RWPE2 (cell line): ENCODE measurements at regions not wholly inside any gene's neighbourhood (a gene's known extent, or its start where the extent isn't known, plus 50 kb on each side); places are given as distances from the start of the nearest gene placed in this dataset.

Source experiments
- ATAC-seq: fragments of 200-7000 bp; cut with Tn5 transposase; 3 replicates; pipeline ENCODE4 v1.9.1; 2021; ENCODE audit warnings: low read depth
- DNase-seq: peaks from one replicate; pipeline ENCODE4 v3.0.0-alpha.2; 2020; ENCODE audit warnings: low spot score
- H3K27ac ChIP-seq: fragments of 450-650 bp; 2 replicates; pipeline ENCODE4 v1.5.1; 2017; ENCODE audit warnings: mild to moderate bottlenecking; ENCODE audit not compliant: poor library complexity, severe bottlenecking
- H3K27me3 ChIP-seq: fragments of 250-450 bp; sonication (Bioruptor Pico); 2 replicates; pipeline ENCODE4 v1.5.1; 2021; ENCODE audit warnings: mild to moderate bottlenecking, moderate library complexity; ENCODE audit not compliant: insufficient read depth, poor library complexity, severe bottlenecking
- H3K36me3 ChIP-seq: fragments of 250-450 bp; sonication (Bioruptor Pico); 2 replicates; pipeline ENCODE4 v1.5.1; 2020; ENCODE audit warnings: low read depth, mild to moderate bottlenecking, moderate library complexity
- H3K4me1 ChIP-seq: fragments of 250-450 bp; sonication (Bioruptor Pico); 2 replicates; pipeline ENCODE4 v1.5.1; 2021; ENCODE audit warnings: mild to moderate bottlenecking, moderate library complexity; ENCODE audit not compliant: insufficient read depth, poor library complexity, severe bottlenecking
- H3K4me3 ChIP-seq: fragments of 250-450 bp; sonication (Bioruptor Pico); 2 replicates; pipeline ENCODE4 v1.5.1; 2021; ENCODE audit warnings: mild to moderate bottlenecking, moderate library complexity; ENCODE audit not compliant: severe bottlenecking
- H3K9me3 ChIP-seq: fragments of 250-450 bp; sonication (Bioruptor Pico); 2 replicates; pipeline ENCODE4 v1.5.1; 2021; ENCODE audit warnings: mild to moderate bottlenecking, moderate library complexity; ENCODE audit not compliant: severe bottlenecking
- TF ChIP-seq, protein P1 (sequence below): fragments of 450-650 bp; IDR thresholded peaks from one replicate; pipeline ENCODE4 v1.5.1; 2017; ENCODE audit warnings: mild to moderate bottlenecking, moderate library complexity; ENCODE audit not compliant: poor library complexity, severe bottlenecking

GRCh38 chrX:39293203-39293602 is 491.9 kb downstream of the MID1IP1 start:
- TF ChIP-seq, protein P1, sequence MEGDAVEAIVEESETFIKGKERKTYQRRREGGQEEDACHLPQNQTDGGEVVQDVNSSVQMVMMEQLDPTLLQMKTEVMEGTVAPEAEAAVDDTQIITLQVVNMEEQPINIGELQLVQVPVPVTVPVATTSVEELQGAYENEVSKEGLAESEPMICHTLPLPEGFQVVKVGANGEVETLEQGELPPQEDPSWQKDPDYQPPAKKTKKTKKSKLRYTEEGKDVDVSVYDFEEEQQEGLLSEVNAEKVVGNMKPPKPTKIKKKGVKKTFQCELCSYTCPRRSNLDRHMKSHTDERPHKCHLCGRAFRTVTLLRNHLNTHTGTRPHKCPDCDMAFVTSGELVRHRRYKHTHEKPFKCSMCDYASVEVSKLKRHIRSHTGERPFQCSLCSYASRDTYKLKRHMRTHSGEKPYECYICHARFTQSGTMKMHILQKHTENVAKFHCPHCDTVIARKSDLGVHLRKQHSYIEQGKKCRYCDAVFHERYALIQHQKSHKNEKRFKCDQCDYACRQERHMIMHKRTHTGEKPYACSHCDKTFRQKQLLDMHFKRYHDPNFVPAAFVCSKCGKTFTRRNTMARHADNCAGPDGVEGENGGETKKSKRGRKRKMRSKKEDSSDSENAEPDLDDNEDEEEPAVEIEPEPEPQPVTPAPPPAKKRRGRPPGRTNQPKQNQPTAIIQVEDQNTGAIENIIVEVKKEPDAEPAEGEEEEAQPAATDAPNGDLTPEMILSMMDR = no peak
- Histone ChIP-seq H3K4me3 (no peak overlapping the region), H3K27me3 (no peaks in the 10 kb centered on the region), H3K4me1 (no peaks in the 10 kb centered on the region), H3K36me3 (no peaks in the 10 kb centered on the region), H3K9me3 (no peaks in the 10 kb centered on the region), H3K27ac (no peak overlapping the region)
- ATAC-seq (no peak), DNase-seq (no peak)

- no peak for ATAC-seq
- Histone ChIP-seq H3K4me1 (no peaks in the 10 kb centered on the region), H3K27ac (no peak overlapping the region), H3K27me3 (no peaks in the 10 kb centered on the region), H3K36me3 (no peaks in the 10 kb centered on the region), H3K4me3 (no peak overlapping the region), H3K9me3 (no peaks in the 10 kb centered on the region)
- TF ChIP-seq, protein P1 = no peak
- DNase-seq = no peak
These were observed 495.2 kb downstream of the MID1IP1 start for GRCh38 chrX:39296472-39296871.

- Histone ChIP-seq H3K36me3 (no peaks in the 10 kb centered on the region), H3K9me3 (no peaks in the 10 kb centered on the region), H3K4me3 (no peak overlapping the region), H3K27me3 (no peaks in the 10 kb centered on the region), H3K27ac (no peak overlapping the region), H3K4me1 (no peaks in the 10 kb centered on the region)
- ATAC-seq (no peak), DNase-seq (no peak)
- TF ChIP-seq, protein P1 = no peak
These were observed 497.6 kb downstream of the MID1IP1 start for GRCh38 chrX:39298821-39299220.

- Histone ChIP-seq H3K27me3 (no peaks in the 10 kb centered on the region), H3K4me3 (no peak overlapping the region), H3K9me3 (no peaks in the 10 kb centered on the region), H3K4me1 (no peaks in the 10 kb centered on the region), H3K27ac (no peak overlapping the region), H3K36me3 (no peaks in the 10 kb centered on the region)
- ATAC-seq = no peak
- TF ChIP-seq, protein P1 = no peak
- no peak for DNase-seq
These were observed 498.4 kb downstream of the MID1IP1 start for GRCh38 chrX:39299615-39300014.

- no peak for ATAC-seq
- TF ChIP-seq, protein P1 = no peak
- Histone ChIP-seq H3K36me3 (no peaks in the 10 kb centered on the region), H3K27ac (no peak overlapping the region), H3K4me1 (no peaks in the 10 kb centered on the region), H3K9me3 (no peaks in the 10 kb centered on the region), H3K4me3 (no peak overlapping the region), H3K27me3 (no peaks in the 10 kb centered on the region)
- DNase-seq = no peak
These were observed 499.8 kb downstream of the MID1IP1 start for GRCh38 chrX:39301036-39301435.
